Tibial artery (tissue), 4 donors: ENCODE measurements at regions not wholly inside any gene's neighbourhood (a gene's known extent, or its start where the extent isn't known, plus 50 kb on each side); places are given as distances from the start of the nearest gene placed in this dataset.

ENCODE experiments used
- DNase-seq, 2 donors: peaks; one replicate each; pipeline ENCODE4 v3.0.0-alpha.2; 2019
- H3K27ac ChIP-seq, 2 donors: fragments of 200-600 bp; sonication (generic) in 1 of 2; 1 replicate in 1 of 2; 2 replicates in 1 of 2; pipeline ENCODE4 v1.5.1; 2018 to 2019; ENCODE audit warnings: mild to moderate bottlenecking in 1 of 2
- H3K27me3 ChIP-seq, 2 donors: fragments of 200-600 bp; sonication (generic) in 1 of 2; one replicate each; pipeline versions ENCODE4 v1.5.1 to v1.6.0; 2016 to 2019
- H3K36me3 ChIP-seq, 3 donors: fragments of 200-600 bp; sonication (generic) in 2 of 3; one replicate each; pipeline ENCODE4 v1.5.1; 2016 to 2019; ENCODE audit warnings: mild to moderate bottlenecking in 2 of 3
- H3K4me1 ChIP-seq, 4 donors: fragments of 200-600 bp; sonication (generic) in 2 of 4; 1 replicate in 3 of 4; 2 replicates in 1 of 4; pipeline ENCODE4 v1.5.1; 2016 to 2019
- H3K4me3 ChIP-seq, 2 donors: fragments of 200-600 bp; sonication (generic) in 1 of 2; 1 replicate in 1 of 2; 2 replicates in 1 of 2; pipeline ENCODE4 v1.5.1; 2018 to 2019; ENCODE audit warnings: mild to moderate bottlenecking in 2 of 2
- H3K9me3 ChIP-seq, 3 donors: fragments of 200-600 bp; sonication (generic) in 1 of 3; one replicate each; pipeline ENCODE4 v1.5.1; 2016 to 2019
- intact Hi-C: fragments of 100-400 bp; cut with DNase I; formaldehyde crosslinking; loops from one replicate; pipeline ENCODE4 v1.15.0; 2023; ENCODE audit warnings: low total_unique reads
- TF ChIP-seq, protein P1 (sequence below), 2 experiments: fragments of 200-600 bp in 1 of 2; fragments of 450-650 bp in 1 of 2; IDR thresholded peaks; one replicate each; pipeline ENCODE4 v1.5.1; 2017 to 2019; ENCODE audit warnings: antibody characterized with exemption in 2 of 2, mild to moderate bottlenecking in 1 of 2, moderate library complexity in 1 of 2

DNA sequence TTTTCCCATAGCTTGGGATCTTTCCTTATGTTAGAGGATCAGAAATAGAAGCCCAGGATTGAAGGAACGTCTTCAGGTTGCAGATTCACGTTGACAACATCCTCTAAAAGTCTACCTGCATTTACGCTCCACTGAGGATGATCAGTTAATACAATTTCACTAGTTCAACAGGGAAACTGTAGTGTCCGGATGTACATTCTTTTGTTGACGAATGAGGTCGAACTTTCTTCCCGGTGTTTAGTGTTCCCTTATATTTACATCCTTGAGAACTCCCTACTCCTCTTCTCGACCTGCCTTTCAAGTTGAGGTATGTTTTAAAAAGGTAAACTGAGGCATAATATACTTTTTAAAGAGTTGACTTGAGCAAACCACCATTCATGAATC is 74.8 kb downstream of the SIK1 start:
- intact Hi-C loops: loop anchor here (2.0 kb wide), 1 partner anchor 71 kb away; no protein-coding TSS in a partner anchor
- no peak for DNase-seq
- H3K27me3 ChIP-seq: peaks cover 0 to 6% of the 10 kb centered on the region in 2 donors
- no peak overlapping the region for H3K27ac ChIP-seq
- H3K4me1 ChIP-seq: peaks cover 0 to 6% (median 0%) of the 10 kb centered on the region in 4 donors
- TF ChIP-seq, protein P1, sequence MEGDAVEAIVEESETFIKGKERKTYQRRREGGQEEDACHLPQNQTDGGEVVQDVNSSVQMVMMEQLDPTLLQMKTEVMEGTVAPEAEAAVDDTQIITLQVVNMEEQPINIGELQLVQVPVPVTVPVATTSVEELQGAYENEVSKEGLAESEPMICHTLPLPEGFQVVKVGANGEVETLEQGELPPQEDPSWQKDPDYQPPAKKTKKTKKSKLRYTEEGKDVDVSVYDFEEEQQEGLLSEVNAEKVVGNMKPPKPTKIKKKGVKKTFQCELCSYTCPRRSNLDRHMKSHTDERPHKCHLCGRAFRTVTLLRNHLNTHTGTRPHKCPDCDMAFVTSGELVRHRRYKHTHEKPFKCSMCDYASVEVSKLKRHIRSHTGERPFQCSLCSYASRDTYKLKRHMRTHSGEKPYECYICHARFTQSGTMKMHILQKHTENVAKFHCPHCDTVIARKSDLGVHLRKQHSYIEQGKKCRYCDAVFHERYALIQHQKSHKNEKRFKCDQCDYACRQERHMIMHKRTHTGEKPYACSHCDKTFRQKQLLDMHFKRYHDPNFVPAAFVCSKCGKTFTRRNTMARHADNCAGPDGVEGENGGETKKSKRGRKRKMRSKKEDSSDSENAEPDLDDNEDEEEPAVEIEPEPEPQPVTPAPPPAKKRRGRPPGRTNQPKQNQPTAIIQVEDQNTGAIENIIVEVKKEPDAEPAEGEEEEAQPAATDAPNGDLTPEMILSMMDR (IDR thresholded peaks at IDR 0.05): no peak
- no peak overlapping the region for H3K4me3 ChIP-seq
- H3K9me3 ChIP-seq: no peaks in the 10 kb centered on the region
- H3K36me3 ChIP-seq: no peaks in the 10 kb centered on the region

DNA sequence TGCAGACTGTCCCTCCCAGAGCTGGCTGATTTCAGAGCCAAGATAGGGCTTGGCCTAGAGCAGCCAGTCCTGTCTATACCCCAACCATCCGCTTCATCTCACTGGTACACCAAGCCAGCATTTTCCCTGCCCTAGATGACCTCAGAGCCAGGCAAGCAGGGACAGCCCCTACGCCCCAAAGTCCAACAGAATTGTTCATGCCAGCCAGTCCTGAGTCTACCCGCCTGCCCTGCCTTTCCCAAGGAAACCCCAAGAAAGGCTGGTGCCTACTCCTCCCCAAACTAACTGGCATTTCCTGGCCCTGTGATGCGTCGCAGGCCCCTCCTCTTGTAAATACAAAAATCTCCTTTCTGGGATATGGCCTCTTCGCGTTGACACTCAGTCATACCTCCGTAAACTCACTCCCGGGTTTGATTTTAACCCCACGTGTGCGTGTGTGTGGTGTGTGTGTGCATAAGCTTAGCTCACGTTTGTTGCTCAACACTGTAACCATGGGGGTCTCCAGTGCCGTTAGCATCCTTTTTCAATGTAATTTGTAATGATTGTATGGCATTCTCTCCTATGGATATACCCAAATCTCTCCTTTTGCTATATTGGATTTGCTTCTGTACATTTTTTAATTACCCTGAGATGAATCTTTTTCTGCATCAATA is 75.3 kb downstream of the SIK1 start:
- no peaks in the 10 kb centered on the region for H3K36me3 ChIP-seq
- H3K27ac ChIP-seq: no peak overlapping the region
- H3K9me3 ChIP-seq: no peaks in the 10 kb centered on the region
- TF ChIP-seq, protein P1 (IDR thresholded peaks at IDR 0.05): no peak
- H3K4me3 ChIP-seq: no peak overlapping the region
- DNase-seq: no peak
- H3K4me1 ChIP-seq: peaks cover 0 to 6% (median 0%) of the 10 kb centered on the region in 4 donors
- peaks cover 0 to 9% of the 10 kb centered on the region in 2 donors for H3K27me3 ChIP-seq
- intact Hi-C loops: loop anchor here (2.0 kb wide), 1 partner anchor 71 kb away; no protein-coding TSS in a partner anchor

DNA sequence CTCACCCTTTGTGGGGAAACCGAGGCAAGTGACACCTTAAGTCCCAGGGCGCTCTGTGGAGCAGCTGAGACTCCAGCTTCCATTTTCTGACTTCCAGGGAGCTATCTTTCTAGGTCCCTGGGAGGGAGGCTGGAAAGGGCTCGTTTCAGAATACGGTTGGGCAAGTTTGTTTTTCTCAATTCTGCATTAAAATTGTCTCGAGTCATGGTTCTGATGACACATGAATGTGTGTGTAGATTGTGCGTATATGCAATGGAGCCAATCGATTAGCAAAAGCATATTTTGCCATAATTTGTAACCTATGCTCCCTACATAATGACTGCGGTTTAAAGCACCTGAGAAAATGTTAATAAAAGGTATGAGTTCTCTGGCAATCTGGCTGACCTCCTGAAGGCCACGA is 77.3 kb downstream of the SIK1 start:
- Histone ChIP-seq H3K4me3 (no peak overlapping the region), H3K27ac (no peak overlapping the region), H3K9me3 (no peaks in the 10 kb centered on the region), H3K27me3 (peaks cover 0 to 12% of the 10 kb centered on the region in 2 donors), H3K4me1 (peaks cover 0 to 11% (median 3%) of the 10 kb centered on the region in 4 donors), H3K36me3 (no peaks in the 10 kb centered on the region)
- intact Hi-C loops: no loop called here
- TF ChIP-seq, protein P1 (IDR thresholded peaks at IDR 0.05): no peak
- no peak for DNase-seq

DNA sequence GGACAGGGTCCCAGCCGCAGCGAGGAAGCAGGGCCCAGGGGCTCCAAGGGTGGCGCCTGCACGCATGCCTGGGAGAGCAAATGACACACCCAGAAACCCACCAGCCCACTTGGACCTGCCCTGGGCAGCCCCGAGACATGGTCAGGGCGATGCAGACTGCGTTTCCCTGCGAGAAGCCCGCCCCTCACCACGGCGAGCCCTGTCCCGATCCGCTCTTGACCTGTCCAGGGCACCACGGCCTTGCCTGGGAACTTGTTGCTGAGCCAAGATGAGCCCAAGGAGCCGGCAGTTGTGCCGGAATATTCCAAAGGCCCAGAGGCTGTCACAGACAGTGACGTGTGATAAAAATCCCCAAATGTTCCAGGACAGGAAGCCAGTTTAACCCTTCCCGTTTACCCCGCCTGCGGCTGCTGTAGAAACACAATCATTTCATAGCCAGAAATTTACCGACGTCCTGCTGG is 78.1 kb downstream of the SIK1 start:
- H3K27me3 ChIP-seq: peaks cover 0 to 12% of the 10 kb centered on the region in 2 donors
- H3K27ac ChIP-seq: no peak overlapping the region
- peaks cover 0 to 19% (median 8%) of the 10 kb centered on the region in 4 donors for H3K4me1 ChIP-seq
- intact Hi-C loops: no loop called here
- TF ChIP-seq, protein P1 (IDR thresholded peaks at IDR 0.05): no peak
- H3K9me3 ChIP-seq: no peaks in the 10 kb centered on the region
- H3K4me3 ChIP-seq: no peak overlapping the region
- H3K36me3 ChIP-seq: no peaks in the 10 kb centered on the region
- DNase-seq: no peak

DNA sequence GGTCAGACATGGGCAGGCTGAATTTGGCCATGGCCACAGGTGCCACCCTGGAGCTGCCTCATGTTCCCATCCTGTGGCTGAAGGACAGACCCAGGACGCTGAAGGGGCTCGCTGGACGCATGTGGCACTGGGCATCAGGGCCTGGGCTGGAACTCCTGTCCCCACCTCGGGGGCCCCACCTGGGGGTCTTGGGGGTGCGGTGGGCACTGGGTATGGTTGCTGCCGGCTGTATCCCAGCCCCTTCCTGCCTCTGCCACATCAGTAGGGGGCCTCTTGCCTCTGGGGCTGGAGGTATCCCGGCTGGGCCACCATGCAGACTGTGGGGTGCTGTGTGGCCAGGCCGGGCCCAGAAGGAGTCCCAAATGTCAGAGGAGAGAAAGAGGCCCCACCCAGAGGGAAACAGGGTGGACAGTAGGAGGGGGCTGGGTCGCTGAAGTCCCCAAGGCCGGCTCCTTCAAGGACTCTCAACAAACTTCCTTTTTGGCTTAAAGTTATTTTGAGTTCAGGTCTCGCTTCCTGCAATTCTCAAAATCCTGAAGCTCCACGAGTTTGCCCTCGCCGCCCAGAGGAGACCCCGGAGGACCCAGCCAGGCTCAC is 78.7 kb downstream of the SIK1 start:
- TF ChIP-seq, protein P1 (IDR thresholded peaks at IDR 0.05): no peak
- H3K36me3 ChIP-seq: no peaks in the 10 kb centered on the region
- no peak overlapping the region for H3K27ac ChIP-seq
- H3K9me3 ChIP-seq: no peaks in the 10 kb centered on the region
- peaks cover 0 to 23% (median 9%) of the 10 kb centered on the region in 4 donors for H3K4me1 ChIP-seq
- H3K27me3 ChIP-seq: peaks cover 0 to 8% of the 10 kb centered on the region in 2 donors
- intact Hi-C loops: no loop called here
- DNase-seq: no peak
- H3K4me3 ChIP-seq: no peak overlapping the region
